Smooth muscle cell (in vitro differentiated cells): ENCODE measurements at regions not wholly inside any gene's neighbourhood (a gene's known extent, or its start where the extent isn't known, plus 50 kb on each side); places are given as distances from the start of the nearest gene placed in this dataset.

ENCODE experiments used
- DNase-seq: peaks from one replicate; lab custom pipeline; 2025; ENCODE audit not compliant: unreplicated experiment; lab: John Stamatoyannopoulos, UW
- H2AFZ ChIP-seq: fragments of 200-600 bp; sonication (generic); 2 replicates; pipeline ENCODE4 v1.6.0; 2016; ENCODE audit warnings: antibody characterized with exemption, low read depth, mild to moderate bottlenecking
- H3F3A ChIP-seq: fragments of 200-600 bp; sonication (generic); 2 replicates; pipeline ENCODE4 v1.6.0; 2017; ENCODE audit warnings: antibody characterized with exemption, low read depth
- H3K27ac ChIP-seq: fragments of 200-600 bp; sonication (generic); 2 replicates; pipeline ENCODE4 v1.5.1; 2016; ENCODE audit warnings: low read depth, mild to moderate bottlenecking
- H3K27me3 ChIP-seq: fragments of 200-600 bp; sonication (generic); 2 replicates; pipeline ENCODE4 v1.6.1; 2016; ENCODE audit warnings: low read depth, mild to moderate bottlenecking
- H3K36me3 ChIP-seq: fragments of 200-600 bp; sonication (generic); 2 replicates; pipeline ENCODE4 v1.5.1; 2016; ENCODE audit warnings: low read depth
- H3K4me1 ChIP-seq: fragments of 200-600 bp; sonication (generic); 2 replicates; pipeline ENCODE4 v1.5.1; 2016; ENCODE audit warnings: low read depth
- H3K4me2 ChIP-seq: fragments of 200-600 bp; sonication (generic); 2 replicates; pipeline ENCODE4 v1.6.0; 2016; ENCODE audit warnings: mild to moderate bottlenecking
- H3K4me3 ChIP-seq: fragments of 200-600 bp; sonication (generic); 2 replicates; pipeline ENCODE4 v1.5.1; 2016; ENCODE audit warnings: mild to moderate bottlenecking
- H3K79me2 ChIP-seq: fragments of 200-600 bp; sonication (generic); 2 replicates; pipeline ENCODE4 v1.6.0; 2016; ENCODE audit warnings: low read depth, mild to moderate bottlenecking
- H3K9ac ChIP-seq: fragments of 200-600 bp; sonication (generic); 2 replicates; pipeline ENCODE4 v1.6.0; 2016; ENCODE audit warnings: low read depth
- H3K9me3 ChIP-seq: fragments of 200-600 bp; sonication (generic); replicated peaks from 2 replicates; pipeline ENCODE4 v1.5.1; 2016; ENCODE audit warnings: low read depth
- H4K20me1 ChIP-seq: fragments of 200-600 bp; sonication (generic); 2 replicates; pipeline ENCODE4 v1.6.0; 2016; ENCODE audit warnings: low read depth
- CTCF ChIP-seq: fragments of 200-600 bp; sonication (generic); IDR thresholded peaks from 2 replicates; pipeline ENCODE4 v1.5.1; 2017; ENCODE audit warnings: borderline replicate concordance, mild to moderate bottlenecking, antibody characterized with exemption; ENCODE audit not compliant: insufficient read depth, poor library complexity, severe bottlenecking

- Histone ChIP-seq H3F3A (no peaks in the 10 kb centered on the region), H3K27ac (no peak overlapping the region), H3K4me3 (no peak overlapping the region), H3K27me3 (no peaks in the 10 kb centered on the region), H3K4me1 (no peaks in the 10 kb centered on the region), H3K4me2 (no peak overlapping the region), H3K9ac (no peak overlapping the region), H3K79me2 (no peaks in the 10 kb centered on the region), H3K9me3 (no peaks in the 10 kb centered on the region), H3K36me3 (no peaks in the 10 kb centered on the region), H4K20me1 (no peaks in the 10 kb centered on the region), H2AFZ (no peak overlapping the region)
- DNase-seq: no peak
- no peak for TF ChIP-seq CTCF
Measured at GRCh38 chr5:66542711-66543110, 53.5 kb upstream of the MAST4 start.
